SK-N-DZ (cell line): ENCODE measurements at regions not wholly inside any gene's neighbourhood (a gene's known extent, or its start where the extent isn't known, plus 50 kb on each side); places are given as distances from the start of the nearest gene placed in this dataset.
"Not testable (repeated sequence)": the region's sequence is repeated elsewhere in the genome, so short reads cannot be mapped to it uniquely, and the experiment has no call there.

ENCODE experiments used
- DNase-seq: peaks from one replicate; pipeline ENCODE4 v3.0.0-alpha.2; 2015; ENCODE audit warnings: low spot score

DNA sequence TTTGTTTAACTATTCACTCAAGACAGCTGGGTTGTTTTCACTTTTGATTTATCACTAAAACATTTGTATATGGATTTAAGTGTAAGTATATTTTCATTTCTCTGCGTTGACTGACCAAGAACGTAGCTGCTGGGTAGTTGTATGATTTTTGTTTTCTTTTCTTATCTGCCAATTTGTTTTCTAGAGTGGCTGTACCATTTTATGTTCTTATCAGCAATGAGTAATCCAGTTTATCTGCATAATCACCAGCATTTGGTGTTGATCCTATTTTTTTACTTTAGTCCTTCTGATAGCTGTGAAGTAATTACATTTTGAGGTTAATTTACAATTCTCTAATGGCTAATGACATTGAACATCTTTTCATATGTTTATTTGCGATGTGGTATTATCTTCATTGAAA is 1178.4 kb upstream of the TMEFF2 start:
- no peak for DNase-seq

DNA sequence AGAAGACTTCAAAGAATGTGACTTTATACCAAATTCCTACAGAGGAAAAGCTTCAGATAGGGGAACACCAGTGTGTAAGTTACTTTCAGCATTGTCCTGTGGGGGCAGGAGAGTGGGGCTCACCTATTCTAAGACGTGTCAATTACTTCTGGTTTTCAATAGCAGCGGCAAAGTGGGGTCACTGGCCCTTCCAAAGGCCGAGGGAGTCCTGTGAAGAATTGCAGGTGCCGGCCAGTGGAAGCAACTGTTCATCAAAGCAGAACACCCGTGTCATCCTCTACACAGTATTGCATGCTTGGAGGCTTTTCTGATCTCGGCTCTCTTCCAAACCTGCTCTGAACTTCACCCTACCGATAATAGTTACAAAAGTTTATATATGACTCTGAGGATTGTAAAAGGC is 1176.5 kb upstream of the TMEFF2 start:
- DNase-seq = no peak

DNA sequence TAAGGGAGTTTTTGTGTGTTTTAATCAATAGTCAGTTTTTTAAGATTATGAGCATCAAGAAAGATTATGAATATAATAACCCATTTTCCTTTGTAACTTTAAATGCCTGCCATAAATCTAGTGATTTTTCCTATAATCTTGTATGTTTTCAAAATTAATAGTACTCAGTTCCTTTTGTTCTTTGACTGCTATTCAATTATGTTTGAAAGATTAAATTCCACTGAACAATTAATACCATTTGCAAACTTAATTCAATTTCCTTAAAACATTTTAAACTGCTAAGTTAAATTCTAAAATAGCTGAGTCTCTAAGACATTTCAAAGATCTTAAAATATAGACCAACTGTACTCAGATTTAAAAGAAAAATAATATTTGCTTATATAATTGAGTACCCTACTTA is 1173.9 kb upstream of the TMEFF2 start:
- no peak for DNase-seq

DNA sequence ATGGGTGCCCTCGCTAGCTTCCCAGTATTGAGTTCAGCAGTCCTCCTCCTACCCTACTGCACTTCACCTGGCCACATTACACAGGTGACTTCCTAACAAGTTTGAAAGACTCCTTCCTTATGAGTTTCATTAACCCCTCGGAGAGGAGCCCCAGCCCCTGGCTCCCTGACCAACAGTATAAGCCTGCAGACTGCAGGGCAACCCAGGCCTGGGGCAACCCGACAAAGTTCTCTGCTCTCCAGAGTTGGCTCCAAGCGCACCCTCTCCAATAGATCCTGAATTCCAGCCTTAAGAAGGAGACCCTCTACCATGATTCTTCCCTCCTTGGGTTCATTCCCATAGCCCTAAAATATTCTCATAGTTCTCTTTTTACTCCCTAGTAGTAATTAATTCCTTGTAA is 1162.8 kb upstream of the TMEFF2 start:
- DNase-seq = no peak

DNA sequence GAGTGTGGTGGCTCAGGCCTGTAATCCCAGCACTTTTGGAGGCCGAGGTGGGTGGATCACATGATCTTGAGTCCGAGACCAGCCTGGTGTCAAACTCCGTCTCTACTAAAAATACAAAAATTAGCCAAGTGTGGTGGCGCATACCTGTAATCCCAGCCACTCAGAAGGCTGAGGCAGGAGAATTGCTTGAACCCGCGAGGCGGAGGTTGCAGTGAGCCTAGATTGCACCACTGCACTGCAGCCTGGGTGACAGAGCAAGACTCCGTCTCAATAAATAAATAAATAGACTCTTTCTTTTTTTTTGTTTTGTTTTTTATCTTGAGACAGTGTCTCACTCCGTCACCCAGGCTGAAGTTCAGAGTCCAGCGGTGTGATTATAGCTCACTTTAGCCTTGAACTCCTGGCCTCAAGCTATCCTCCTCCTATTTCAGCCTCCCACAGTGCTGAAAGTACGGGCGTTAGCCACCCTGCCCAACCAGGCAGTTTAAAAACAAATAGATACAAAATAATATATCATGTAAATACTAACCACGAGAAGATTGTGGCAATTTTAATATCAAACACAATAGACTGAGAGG is 1158.0 kb upstream of the TMEFF2 start:
- not testable (repeated sequence) for DNase-seq

DNA sequence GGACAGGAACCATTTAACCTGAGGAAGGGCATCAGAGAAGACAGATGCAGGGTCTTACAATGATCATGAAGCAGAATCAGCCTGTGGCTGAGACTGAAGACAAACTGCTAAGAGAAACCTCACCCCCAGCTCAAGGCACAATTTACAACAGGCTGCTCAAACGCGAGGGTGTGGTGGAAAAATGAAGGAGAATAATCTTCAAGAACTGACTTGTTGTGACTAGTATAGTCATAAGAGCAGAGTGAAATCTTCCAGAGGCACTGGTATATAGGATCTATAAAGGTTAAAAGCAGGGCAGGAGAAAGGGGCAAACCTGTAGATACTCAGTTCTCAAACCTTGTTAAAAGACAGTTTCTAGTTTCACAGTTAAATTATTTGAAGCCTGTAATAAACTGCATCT is 1155.8 kb upstream of the TMEFF2 start:
- no peak for DNase-seq

DNA sequence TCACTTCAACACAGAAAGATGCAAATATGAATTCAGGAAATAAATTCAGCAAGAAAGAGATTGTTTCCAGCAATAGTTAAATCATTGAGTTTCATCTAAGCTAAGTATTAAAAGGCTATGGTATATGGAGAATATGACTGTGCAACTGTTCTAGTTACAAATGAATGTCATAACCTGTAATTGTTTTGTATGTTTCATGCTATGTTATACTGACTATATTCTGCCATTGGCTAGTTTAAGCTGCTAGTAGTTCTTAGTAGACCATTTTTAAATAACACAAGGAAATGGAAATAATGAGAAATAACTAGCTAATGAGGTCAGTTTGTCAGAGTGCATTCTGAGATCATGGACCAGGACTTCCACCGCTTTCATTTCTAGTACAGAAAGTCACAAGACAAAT is 1154.9 kb upstream of the TMEFF2 start:
- no peak for DNase-seq

DNA sequence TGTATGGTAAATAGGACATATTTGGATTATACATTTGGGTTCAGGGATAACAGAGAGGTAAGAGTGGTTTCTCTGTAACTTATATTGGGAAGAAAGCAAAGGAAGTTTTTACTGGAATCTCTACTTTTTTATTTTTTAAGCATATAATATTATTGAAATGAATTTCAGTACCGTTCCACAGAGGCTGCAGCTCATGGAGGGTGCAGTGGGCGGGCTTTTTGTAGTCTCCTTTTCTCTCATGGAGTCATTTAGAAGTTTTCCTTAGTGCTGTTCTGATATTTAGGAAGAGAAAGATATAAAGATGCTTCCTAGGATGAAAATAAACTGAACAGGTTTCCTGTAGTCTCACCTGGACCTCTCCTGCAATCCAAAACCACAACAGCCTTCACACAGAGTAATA is 1153.3 kb upstream of the TMEFF2 start:
- DNase-seq = no peak

DNA sequence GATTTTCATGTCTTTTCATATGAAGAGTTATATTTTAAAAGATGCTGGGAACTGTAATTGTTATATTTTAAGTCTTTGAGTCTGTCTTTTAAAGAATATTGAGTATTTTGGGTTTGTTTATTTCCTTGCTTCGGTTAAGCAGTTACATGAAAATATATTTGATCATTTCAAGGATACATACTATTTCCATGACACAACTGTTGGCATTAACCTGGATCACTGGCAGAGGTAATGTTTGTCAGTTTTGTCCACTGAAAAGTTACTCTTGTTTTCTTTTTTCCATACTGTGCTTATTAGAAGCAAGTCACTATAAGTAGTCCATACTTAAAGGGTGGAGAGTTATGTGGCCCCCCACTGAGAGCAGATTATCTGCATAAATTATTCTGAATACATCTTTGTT is 1142.0 kb upstream of the TMEFF2 start:
- no peak for DNase-seq

DNA sequence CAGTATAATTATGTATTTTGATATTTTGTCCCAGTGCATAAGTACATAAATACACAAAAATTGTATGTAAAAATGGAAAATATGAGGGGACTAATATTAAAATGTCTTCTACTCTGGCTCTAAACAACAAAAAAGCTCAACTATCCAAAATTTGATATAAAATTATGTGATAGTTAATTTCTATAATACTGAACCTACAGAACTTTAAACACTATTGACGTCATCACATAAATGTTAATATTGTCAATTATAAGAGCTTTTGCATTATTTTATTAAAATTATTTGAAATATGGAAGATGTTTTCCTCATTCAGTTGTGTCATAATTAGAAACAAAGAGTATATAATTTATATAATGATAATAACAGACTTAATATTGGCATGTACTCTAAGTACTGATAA is 1139.7 kb upstream of the TMEFF2 start:
- no peak for DNase-seq

DNA sequence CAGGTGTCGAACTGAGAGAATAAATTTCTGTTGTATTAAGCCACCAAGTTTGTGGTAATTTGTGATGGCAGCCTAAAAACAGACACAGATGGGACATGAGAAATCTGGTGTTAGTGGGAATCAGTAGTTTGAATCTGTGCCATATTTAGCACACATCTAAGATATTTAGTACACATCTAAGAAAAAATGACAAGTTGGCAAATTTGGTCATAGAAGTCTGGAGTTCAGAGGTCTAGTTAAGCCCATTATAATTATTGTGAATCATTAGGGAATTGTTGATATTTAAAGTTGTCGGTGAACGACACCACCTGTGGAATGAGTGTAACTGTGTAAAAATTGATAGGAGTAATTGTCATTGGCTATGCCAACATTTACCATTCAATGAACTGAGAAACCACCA is 1138.8 kb upstream of the TMEFF2 start:
- DNase-seq = no peak

DNA sequence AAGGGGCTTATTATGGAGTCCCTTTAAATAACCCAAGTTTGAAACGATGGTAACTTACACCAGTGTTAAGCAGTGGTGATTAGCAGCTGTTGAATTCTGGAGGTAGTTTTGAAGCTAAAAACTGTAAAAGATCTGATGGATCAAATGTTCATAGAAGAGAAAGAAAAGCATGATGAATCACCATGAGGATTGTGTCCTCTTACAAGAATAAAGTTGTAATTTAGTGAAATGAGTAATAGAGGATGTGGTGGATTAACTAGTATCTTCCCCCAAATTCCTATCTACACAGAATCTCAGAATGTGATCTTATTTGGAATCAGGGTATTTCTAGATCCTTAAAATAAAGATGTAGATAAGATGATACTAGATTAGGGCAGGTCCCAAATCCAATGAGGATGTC is 1138.2 kb upstream of the TMEFF2 start:
- DNase-seq = no peak

DNA sequence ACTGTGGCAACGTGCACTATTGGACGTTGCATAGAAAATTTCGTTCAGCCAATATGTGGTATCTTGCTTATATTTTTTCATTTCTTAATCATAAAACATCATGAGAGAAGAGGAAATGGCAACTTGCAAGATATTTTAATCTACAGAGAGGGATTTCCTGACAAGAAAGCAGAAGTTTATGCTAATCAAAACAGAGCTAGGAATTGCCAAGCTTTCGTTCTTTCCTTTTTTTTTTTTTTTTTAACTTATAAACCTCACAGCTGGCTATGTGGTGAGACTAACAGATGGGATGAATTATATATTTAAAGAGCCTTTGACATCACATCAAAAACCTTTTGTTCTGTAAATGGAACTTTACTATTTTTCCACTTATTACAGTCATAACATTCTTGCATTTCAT is 1136.9 kb upstream of the TMEFF2 start:
- no peak for DNase-seq

DNA sequence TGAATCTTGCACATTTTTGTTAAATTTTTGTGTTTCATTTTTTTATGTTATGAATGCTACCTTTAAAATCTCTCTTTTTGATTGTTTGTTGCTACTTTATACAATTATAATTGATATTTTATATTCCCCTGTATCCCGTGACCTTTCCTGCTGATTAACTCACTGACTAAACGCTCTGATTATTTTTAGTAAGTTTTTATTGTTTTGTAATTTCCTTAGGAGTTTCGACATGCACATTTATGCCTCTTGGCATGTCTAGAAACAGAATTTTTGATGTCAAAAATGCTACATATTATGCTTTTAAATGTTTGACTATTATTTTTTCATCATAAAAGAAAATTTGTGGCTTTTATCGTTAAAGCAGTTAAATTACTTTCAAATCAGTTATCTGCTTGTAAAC is 1131.6 kb upstream of the TMEFF2 start:
- no peak for DNase-seq

DNA sequence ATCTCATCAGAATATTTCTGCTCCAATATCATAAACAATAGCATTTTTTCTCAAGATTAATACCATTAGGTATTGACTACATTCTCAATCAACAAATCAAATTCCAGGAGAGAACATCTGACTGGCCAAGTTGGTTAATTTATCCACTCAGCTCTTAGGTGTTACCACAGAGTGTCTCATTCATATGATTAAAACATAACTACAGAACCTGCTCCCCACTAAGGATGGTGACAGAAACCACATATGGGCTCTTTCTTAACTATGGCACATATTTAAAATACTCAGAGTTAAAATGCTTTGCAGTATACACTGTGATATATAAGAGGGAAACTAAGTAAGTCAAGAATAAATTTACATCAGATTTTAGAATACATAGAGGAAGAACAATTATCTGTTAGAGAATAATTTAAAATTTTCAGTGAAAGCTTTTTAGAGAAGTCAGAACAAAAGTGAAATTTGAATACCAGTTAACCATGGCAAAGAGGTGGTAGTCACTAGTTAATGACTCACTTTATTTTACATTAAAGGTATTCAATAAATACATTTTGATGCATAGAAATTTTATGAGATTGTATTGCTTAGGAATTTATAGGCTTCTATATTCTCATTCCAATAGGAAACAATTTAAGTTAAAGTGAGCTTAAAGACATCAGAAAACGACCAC is 1120.8 kb upstream of the TMEFF2 start:
- no peak for DNase-seq

DNA sequence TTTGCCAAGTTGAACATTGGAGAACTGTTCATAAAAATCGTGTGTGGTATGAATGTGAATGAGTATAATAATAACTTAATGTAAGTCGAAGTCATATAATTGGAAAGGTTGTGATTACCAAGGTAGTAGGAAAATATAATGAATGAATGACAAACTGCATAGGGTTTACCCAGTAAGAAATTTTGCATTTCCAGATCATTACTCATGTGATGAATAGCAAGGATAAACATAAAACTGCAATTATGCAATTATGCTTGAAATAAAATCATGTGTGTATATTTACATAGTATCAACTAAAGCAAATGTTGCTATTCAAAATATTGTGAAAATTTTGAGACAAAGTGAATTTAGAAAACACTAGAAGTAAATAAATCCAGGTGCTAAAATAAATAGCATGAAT is 1108.7 kb upstream of the TMEFF2 start:
- DNase-seq = no peak

DNA sequence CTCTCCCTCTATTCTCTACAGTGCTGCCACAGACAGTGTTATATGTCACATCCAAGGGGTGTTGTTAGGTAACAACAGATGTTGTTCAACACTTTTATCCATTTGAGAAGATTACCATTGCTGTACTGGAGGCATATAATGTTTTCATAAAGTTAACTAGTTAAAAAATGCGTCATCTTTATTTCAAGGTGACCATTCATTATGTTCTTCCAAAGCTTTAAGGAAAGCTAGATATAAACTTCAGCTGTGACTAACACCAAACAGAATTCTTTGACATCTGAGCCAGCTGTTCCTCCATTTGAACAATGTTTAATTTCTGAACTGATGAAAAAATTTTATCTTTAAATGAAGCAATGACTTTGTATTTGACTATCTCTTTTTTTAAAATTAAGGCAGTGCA is 1099.6 kb upstream of the TMEFF2 start:
- no peak for DNase-seq

DNA sequence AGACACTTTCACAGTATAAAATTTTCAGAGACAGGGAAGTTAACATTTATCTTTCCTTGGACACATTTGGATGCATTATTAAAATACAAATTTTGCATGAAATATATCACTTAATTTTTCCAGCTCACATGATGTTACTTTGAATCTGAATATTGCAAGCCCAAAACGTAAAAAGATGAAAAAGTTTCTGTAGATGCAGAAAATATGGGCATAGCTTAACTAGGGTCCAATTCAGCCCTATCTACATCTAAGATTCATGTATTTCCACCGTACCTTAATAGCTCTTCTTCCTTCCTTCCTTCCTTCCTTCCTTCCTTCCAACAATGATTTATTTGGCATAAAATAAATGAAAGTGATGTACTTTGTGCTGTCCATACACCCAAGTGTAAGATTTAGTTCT is 1084.6 kb upstream of the TMEFF2 start:
- DNase-seq = no peak

DNA sequence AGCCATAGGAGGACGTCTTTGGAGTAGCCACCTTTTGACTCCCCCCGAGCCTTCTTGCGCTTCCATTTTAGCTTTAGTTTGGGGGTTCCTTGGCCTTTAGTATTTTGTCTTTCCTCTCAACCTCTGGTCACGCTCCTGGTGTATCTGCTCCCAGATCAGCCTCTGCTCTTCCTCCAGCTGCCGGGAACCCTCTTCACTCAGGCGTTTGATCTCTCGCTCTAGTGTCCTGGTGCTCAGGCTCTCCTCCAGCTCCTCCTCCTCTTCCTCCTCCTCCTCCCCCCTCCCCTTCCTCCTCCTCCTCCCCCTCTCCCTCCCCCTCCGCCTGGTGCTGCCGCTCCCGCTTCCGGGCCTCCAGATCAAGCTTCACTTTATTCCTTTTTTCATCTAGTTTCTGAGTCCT is 1082.3 kb upstream of the TMEFF2 start:
- DNase-seq = no peak

DNA sequence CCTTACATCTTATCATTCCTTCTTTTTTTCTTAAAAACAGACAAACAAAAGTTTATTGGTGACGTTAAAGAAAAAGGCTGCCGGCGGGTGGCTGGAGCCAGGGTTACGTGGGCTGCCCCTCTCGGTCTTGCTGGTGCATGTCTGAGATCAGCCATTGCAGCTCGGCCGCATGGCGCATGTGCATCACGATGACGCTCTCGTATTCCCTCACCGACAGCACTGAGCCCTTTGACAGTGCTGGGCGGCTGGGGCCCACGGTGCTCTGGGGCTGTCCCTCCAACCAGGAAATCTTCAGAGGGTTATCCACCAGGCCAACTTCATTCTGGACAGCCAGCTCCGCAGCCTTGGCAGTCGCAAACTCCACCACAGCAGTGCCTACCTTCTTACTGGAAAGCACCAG is 1081.8 kb upstream of the TMEFF2 start:
- DNase-seq = no peak

DNA sequence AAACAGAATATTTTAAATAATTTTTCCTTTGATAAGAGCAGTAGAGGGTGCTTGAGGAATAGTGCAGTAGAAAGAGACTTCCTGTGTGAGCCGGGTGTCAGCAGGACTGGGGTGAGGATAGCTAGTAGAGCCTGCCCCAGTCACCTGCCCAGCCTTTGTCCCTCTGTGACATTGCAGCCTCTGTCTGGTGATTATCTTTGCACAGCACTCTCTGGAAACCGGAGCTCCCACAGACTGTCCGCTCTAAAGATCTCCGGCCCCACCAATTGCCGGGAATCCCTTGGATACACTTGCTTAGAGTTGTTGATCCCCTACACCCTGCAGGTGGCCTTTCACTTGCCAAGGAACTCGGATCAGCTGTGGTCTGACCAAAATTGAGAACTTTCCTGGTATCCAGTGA is 1081.3 kb upstream of the TMEFF2 start:
- no peak for DNase-seq

DNA sequence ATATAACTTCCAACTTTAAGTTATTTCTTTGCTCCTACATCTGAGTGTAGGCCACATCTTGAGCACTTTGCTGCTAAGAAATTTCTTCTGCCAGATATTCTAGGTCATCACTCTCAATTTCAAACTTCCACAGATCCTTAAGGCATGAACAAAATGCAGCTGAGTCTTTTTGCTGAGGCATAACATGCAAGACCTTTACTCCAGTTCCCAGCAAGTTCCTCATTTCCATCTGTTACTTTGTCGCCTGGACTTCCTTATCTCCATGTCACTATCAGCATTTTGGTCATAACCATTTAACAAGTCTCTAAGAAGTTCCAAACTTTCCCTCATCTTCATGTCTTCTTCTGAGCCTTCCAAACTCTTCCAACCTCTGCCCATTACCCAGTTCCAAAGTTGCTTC is 1077.3 kb upstream of the TMEFF2 start:
- DNase-seq = no peak

DNA sequence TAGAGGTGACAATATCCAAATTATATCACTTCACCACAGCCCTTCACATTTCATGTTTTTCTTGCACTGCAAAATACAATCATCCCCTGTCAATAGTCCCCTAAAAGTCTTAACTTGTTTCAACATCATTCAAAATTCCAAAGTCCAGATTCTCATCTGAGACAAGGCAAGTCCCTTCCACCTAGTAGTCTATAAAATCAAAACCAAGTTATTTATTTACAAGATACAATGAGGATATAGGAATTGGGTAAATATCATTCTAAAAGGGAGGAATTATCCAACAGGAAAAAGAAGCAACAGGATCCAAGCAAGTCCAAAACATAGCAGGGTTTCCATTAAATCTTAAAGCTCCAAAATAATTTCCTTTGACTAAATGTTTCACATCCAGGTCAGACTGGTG is 1076.1 kb upstream of the TMEFF2 start:
- no peak for DNase-seq

DNA sequence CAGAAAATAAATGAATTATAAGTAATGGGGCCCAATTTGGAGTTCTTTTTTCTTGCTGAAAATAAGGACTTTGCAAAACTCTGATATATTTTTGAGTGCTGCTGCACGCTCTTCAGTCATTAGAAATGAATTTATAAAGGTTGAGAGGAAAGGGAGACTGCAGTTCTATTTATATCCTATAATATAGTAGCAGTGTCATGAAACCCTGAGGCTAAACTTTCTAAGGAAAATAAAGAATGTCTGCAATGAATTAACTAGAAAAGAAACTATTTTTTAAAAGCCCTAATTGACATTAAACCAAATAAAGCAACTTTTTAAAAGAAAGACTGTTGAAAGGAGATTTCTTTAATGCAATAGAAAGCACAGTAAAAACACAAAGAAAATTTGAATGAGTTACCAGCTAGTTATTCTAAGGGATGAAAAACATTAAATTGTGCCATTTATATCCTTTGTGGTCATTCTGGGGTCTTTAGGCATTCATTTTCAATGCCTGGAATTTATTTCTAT is 1072.8 kb upstream of the TMEFF2 start:
- DNase-seq = no peak
